GM19395 (cell line): ENCODE measurements at regions not wholly inside any gene's neighbourhood (a gene's known extent, or its start where the extent isn't known, plus 50 kb on each side); places are given as distances from the start of the nearest gene placed in this dataset.

Experiments used
- ATAC-seq: cut with Tn5 transposase; IDR thresholded peaks from one replicate; pipeline ENCODE4 v1.9.1; 2021; ENCODE audit warnings: mild to moderate bottlenecking, moderate library complexity; ENCODE audit not compliant: unreplicated experiment

GRCh38 chr9:90105773-90106172 lies 501.0 kb downstream of the GADD45G start:
- no peak for ATAC-seq

GRCh38 chr9:90107040-90107725 lies 502.4 kb downstream of the GADD45G start:
- ATAC-seq: no peak

- no peak for ATAC-seq
These were observed 503.2 kb downstream of the GADD45G start for GRCh38 chr9:90107726-90108655.

GRCh38 chr9:90112788-90113187 lies 508.0 kb downstream of the GADD45G start:
- ATAC-seq: no peak

- no peak for ATAC-seq
These were observed 510.0 kb downstream of the GADD45G start for GRCh38 chr9:90114641-90115425.

- no peak for ATAC-seq
These were observed 517.0 kb downstream of the GADD45G start for GRCh38 chr9:90121762-90122161.

- no peak for ATAC-seq
These were observed 517.7 kb downstream of the DIRAS2 start for GRCh38 chr9:90124961-90125360.

- no peak for ATAC-seq
These were observed 514.7 kb downstream of the DIRAS2 start for GRCh38 chr9:90127923-90128322.

GRCh38 chr9:90128587-90129190 lies 513.9 kb downstream of the DIRAS2 start:
- no peak for ATAC-seq

GRCh38 chr9:90129446-90129845 lies 513.2 kb downstream of the DIRAS2 start:
- ATAC-seq: no peak

- ATAC-seq: no peak
These were observed 511.1 kb downstream of the DIRAS2 start for GRCh38 chr9:90131568-90131967.

GRCh38 chr9:90132866-90133265 lies 509.8 kb downstream of the DIRAS2 start:
- ATAC-seq: no peak

GRCh38 chr9:90137801-90138200 lies 504.8 kb downstream of the DIRAS2 start:
- no peak for ATAC-seq

GRCh38 chr9:90140131-90140818 lies 502.3 kb downstream of the DIRAS2 start:
- no peak for ATAC-seq

GRCh38 chr9:90141723-90142122 lies 500.9 kb downstream of the DIRAS2 start:
- ATAC-seq: no peak

GRCh38 chr9:90142580-90142979 lies 500.0 kb downstream of the DIRAS2 start:
- ATAC-seq: no peak

- no peak for ATAC-seq
These were observed 495.2 kb downstream of the DIRAS2 start for GRCh38 chr9:90147426-90147825.

- no peak for ATAC-seq
These were observed 486.3 kb downstream of the DIRAS2 start for GRCh38 chr9:90156318-90156717.

- ATAC-seq: no peak
These were observed 480.3 kb downstream of the DIRAS2 start for GRCh38 chr9:90162326-90162725.

GRCh38 chr9:90162819-90163218 lies 479.8 kb downstream of the DIRAS2 start:
- ATAC-seq: no peak
